ENCODE measurements at regions not wholly inside any gene's neighbourhood (a gene's known extent, or its start where the extent isn't known, plus 50 kb on each side); places are given as distances from the start of the nearest gene placed in this dataset.

DNA sequence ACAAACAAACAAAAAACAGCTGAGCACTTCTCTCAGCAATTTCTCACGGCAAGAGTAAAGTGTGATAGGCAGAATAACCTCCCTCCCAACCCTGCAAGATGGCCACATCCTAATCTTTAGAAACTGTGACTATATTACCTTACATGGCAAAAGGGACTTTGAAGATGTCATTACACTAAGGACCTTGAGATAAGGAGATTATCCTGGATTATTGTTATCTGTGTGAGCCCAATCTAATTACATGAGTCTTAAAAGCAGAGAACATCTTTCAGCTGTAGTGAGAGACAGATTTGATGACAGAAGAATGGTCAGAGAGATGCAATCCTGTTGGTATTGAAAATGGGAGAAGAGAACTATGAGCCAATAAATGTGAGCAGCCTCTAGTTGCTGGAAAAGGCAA, 347.9 kb downstream of the CDH9 start:
- Histone ChIP-seq H3K4me3 (ENCODE audit: low read depth, low read length) (no peak overlapping the region), H3K27ac (ENCODE audit: low read depth, low read length) (no peak overlapping the region), H3K9me3 (ENCODE audit: control insufficient read depth, insufficient read depth, low read length) (no peaks in the 10 kb centered on the region), H3K36me3 (ENCODE audit: control insufficient read depth, insufficient read depth, low read length) (no peaks in the 10 kb centered on the region), H3K27me3 (ENCODE audit: control insufficient read depth, insufficient read depth, low read length) (no peaks in the 10 kb centered on the region), H3K4me1 (ENCODE audit: control insufficient read depth, insufficient read depth, low read length) (no peaks in the 10 kb centered on the region)
- WGBS (ENCODE audit: insufficient coverage) = no CpG with 5 or more reads among the region's 1 CpG
- DNase-seq (ENCODE audit: low read depth in 4 of 6, low spot score in 6 of 6) = no peak

- DNase-seq (ENCODE audit: low read depth in 4 of 6, low spot score in 6 of 6) = peak in 2 of 6 donors; percentile 6 to 8
- H3K9me3 ChIP-seq (ENCODE audit: control insufficient read depth, insufficient read depth, low read length) = no peaks in the 10 kb centered on the region
- H3K4me1 ChIP-seq (ENCODE audit: control insufficient read depth, insufficient read depth, low read length) = no peaks in the 10 kb centered on the region
- H3K4me3 ChIP-seq (ENCODE audit: low read depth, low read length) = no peak overlapping the region
- no peaks in the 10 kb centered on the region for H3K36me3 ChIP-seq (ENCODE audit: control insufficient read depth, insufficient read depth, low read length)
- no peak overlapping the region for H3K27ac ChIP-seq (ENCODE audit: low read depth, low read length)
- no peaks in the 10 kb centered on the region for H3K27me3 ChIP-seq (ENCODE audit: control insufficient read depth, insufficient read depth, low read length)
- no CpG with 5 or more reads among the region's 1 CpG for WGBS (ENCODE audit: insufficient coverage)
These were observed 356.5 kb downstream of the CDH9 start for GRCh38 chr5:26681861-26682260.

- H3K4me1 ChIP-seq (ENCODE audit: control insufficient read depth, insufficient read depth, low read length) = no peaks in the 10 kb centered on the region
- no peak overlapping the region for H3K4me3 ChIP-seq (ENCODE audit: low read depth, low read length)
- no peaks in the 10 kb centered on the region for H3K27me3 ChIP-seq (ENCODE audit: control insufficient read depth, insufficient read depth, low read length)
- 29% methylated on average over 4 of the region's 8 CpGs for WGBS (ENCODE audit: insufficient coverage)
- H3K9me3 ChIP-seq (ENCODE audit: control insufficient read depth, insufficient read depth, low read length) = no peaks in the 10 kb centered on the region
- H3K27ac ChIP-seq (ENCODE audit: low read depth, low read length) = no peak overlapping the region
- H3K36me3 ChIP-seq (ENCODE audit: control insufficient read depth, insufficient read depth, low read length) = no peaks in the 10 kb centered on the region
- DNase-seq (ENCODE audit: low read depth in 4 of 6, low spot score in 6 of 6) = no peak
These were observed 363.5 kb downstream of the CDH9 start for GRCh38 chr5:26674846-26675245.

GRCh38 chr5:26669523-26669922, 368.9 kb downstream of the CDH9 start:
- 97% methylated on average over 23 of the region's 25 CpGs for WGBS (ENCODE audit: insufficient coverage)
- no peak overlapping the region for H3K27ac ChIP-seq (ENCODE audit: low read depth, low read length)
- H3K4me1 ChIP-seq (ENCODE audit: control insufficient read depth, insufficient read depth, low read length) = no peaks in the 10 kb centered on the region
- DNase-seq (ENCODE audit: low read depth in 4 of 6, low spot score in 6 of 6) = no peak
- no peaks in the 10 kb centered on the region for H3K27me3 ChIP-seq (ENCODE audit: control insufficient read depth, insufficient read depth, low read length)
- no peak overlapping the region for H3K4me3 ChIP-seq (ENCODE audit: low read depth, low read length)
- no peaks in the 10 kb centered on the region for H3K36me3 ChIP-seq (ENCODE audit: control insufficient read depth, insufficient read depth, low read length)
- no peaks in the 10 kb centered on the region for H3K9me3 ChIP-seq (ENCODE audit: control insufficient read depth, insufficient read depth, low read length)

GRCh38 chr5:26669031-26669430, 369.4 kb downstream of the CDH9 start:
- H3K4me1 ChIP-seq (ENCODE audit: control insufficient read depth, insufficient read depth, low read length) = no peaks in the 10 kb centered on the region
- H3K27ac ChIP-seq (ENCODE audit: low read depth, low read length) = no peak overlapping the region
- no peak overlapping the region for H3K4me3 ChIP-seq (ENCODE audit: low read depth, low read length)
- no peaks in the 10 kb centered on the region for H3K9me3 ChIP-seq (ENCODE audit: control insufficient read depth, insufficient read depth, low read length)
- no peaks in the 10 kb centered on the region for H3K27me3 ChIP-seq (ENCODE audit: control insufficient read depth, insufficient read depth, low read length)
- DNase-seq (ENCODE audit: low read depth in 4 of 6, low spot score in 6 of 6) = no peak
- H3K36me3 ChIP-seq (ENCODE audit: control insufficient read depth, insufficient read depth, low read length) = no peaks in the 10 kb centered on the region
- 95% methylated on average over 8 of the region's 14 CpGs for WGBS (ENCODE audit: insufficient coverage)

DNA sequence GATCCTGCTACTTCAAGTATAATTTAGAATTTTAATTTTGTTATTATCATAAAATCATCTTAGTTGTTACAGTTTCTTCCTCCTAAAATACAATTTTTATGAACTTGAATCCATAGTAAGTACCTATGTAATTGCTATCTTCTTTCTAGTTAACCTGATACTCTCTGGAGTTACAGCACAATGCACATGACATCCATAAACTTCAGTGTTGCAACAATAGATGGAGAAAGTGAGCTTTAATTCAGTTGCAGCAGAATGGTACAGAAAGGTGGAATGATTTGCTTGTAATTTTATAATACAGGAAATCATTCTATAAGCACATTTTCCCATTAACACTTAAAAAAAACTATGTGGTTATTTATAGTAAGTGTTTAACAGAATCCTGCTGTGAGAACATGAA, 372.0 kb downstream of the CDH9 start:
- Histone ChIP-seq H3K27ac (ENCODE audit: low read depth, low read length) (no peak overlapping the region), H3K4me3 (ENCODE audit: low read depth, low read length) (no peak overlapping the region), H3K4me1 (ENCODE audit: control insufficient read depth, insufficient read depth, low read length) (no peaks in the 10 kb centered on the region), H3K9me3 (ENCODE audit: control insufficient read depth, insufficient read depth, low read length) (no peaks in the 10 kb centered on the region), H3K27me3 (ENCODE audit: control insufficient read depth, insufficient read depth, low read length) (no peaks in the 10 kb centered on the region), H3K36me3 (ENCODE audit: control insufficient read depth, insufficient read depth, low read length) (no peaks in the 10 kb centered on the region)
- peak in 1 of 6 donors; percentile 70 for DNase-seq (ENCODE audit: low read depth in 4 of 6, low spot score in 6 of 6)

DNA sequence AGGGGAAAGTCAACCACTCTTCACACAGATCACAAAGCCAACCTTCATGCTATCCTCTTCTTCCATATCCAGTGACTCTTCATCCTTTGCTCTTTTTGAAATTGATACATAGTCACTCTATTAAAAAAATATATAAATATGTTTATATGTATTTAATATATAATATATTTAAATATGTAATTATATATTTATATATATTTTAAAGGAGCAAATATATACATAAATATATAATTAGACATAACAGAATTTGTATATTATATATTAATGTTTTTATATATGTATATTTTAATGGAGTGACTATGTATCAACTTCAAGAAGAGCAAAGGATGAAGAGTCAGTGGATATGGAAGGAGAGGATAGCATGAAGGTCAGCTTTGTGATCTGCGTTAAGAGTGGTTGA, 374.9 kb downstream of the CDH9 start:
- no peak for DNase-seq (ENCODE audit: low read depth in 4 of 6, low spot score in 6 of 6)
- Histone ChIP-seq H3K9me3 (ENCODE audit: control insufficient read depth, insufficient read depth, low read length) (no peaks in the 10 kb centered on the region), H3K27me3 (ENCODE audit: control insufficient read depth, insufficient read depth, low read length) (no peaks in the 10 kb centered on the region), H3K4me1 (ENCODE audit: control insufficient read depth, insufficient read depth, low read length) (no peaks in the 10 kb centered on the region), H3K27ac (ENCODE audit: low read depth, low read length) (no peak overlapping the region), H3K36me3 (ENCODE audit: control insufficient read depth, insufficient read depth, low read length) (no peaks in the 10 kb centered on the region), H3K4me3 (ENCODE audit: low read depth, low read length) (no peak overlapping the region)
- no CpG with 5 or more reads among the region's 1 CpG for WGBS (ENCODE audit: insufficient coverage)

- DNase-seq (ENCODE audit: low read depth in 4 of 6, low spot score in 6 of 6) = no peak
- no peaks in the 10 kb centered on the region for H3K36me3 ChIP-seq (ENCODE audit: control insufficient read depth, insufficient read depth, low read length)
- WGBS (ENCODE audit: insufficient coverage) = 67% methylated on average over 1 of the region's 2 CpGs
These were observed 375.5 kb downstream of the CDH9 start for GRCh38 chr5:26662806-26663360.

GRCh38 chr5:26660116-26660515, 378.3 kb downstream of the CDH9 start:
- H3K36me3 ChIP-seq (ENCODE audit: control insufficient read depth, insufficient read depth, low read length) = no peaks in the 10 kb centered on the region
- 93% methylated on average over 12 of the region's 12 CpGs for WGBS (ENCODE audit: insufficient coverage)
- no peak overlapping the region for H3K4me3 ChIP-seq (ENCODE audit: low read depth, low read length)
- H3K9me3 ChIP-seq (ENCODE audit: control insufficient read depth, insufficient read depth, low read length) = no peaks in the 10 kb centered on the region
- H3K27me3 ChIP-seq (ENCODE audit: control insufficient read depth, insufficient read depth, low read length) = no peaks in the 10 kb centered on the region
- no peak for DNase-seq (ENCODE audit: low read depth in 4 of 6, low spot score in 6 of 6)
- H3K4me1 ChIP-seq (ENCODE audit: control insufficient read depth, insufficient read depth, low read length) = no peaks in the 10 kb centered on the region
- no peak overlapping the region for H3K27ac ChIP-seq (ENCODE audit: low read depth, low read length)

More at GRCh38 chr5:26662806-26663360, 375.5 kb downstream of the CDH9 start:
- Histone ChIP-seq H3K27ac (ENCODE audit: low read depth, low read length) (no peak overlapping the region), H3K27me3 (ENCODE audit: control insufficient read depth, insufficient read depth, low read length) (no peaks in the 10 kb centered on the region), H3K4me3 (ENCODE audit: low read depth, low read length) (no peak overlapping the region), H3K4me1 (ENCODE audit: control insufficient read depth, insufficient read depth, low read length) (no peaks in the 10 kb centered on the region), H3K9me3 (ENCODE audit: control insufficient read depth, insufficient read depth, low read length) (no peaks in the 10 kb centered on the region)

GRCh38 chr5:26649000-26649399, 389.4 kb downstream of the CDH9 start:
- DNase-seq (ENCODE audit: low read depth in 4 of 6, low spot score in 6 of 6) = peak in 2 of 6 donors; percentile 9 to 54
- no peaks in the 10 kb centered on the region for H3K9me3 ChIP-seq (ENCODE audit: control insufficient read depth, insufficient read depth, low read length)
- no peaks in the 10 kb centered on the region for H3K27me3 ChIP-seq (ENCODE audit: control insufficient read depth, insufficient read depth, low read length)
- no peak overlapping the region for H3K27ac ChIP-seq (ENCODE audit: low read depth, low read length)
- 58% methylated on average over 2 of the region's 3 CpGs for WGBS (ENCODE audit: insufficient coverage)
- H3K4me3 ChIP-seq (ENCODE audit: low read depth, low read length) = no peak overlapping the region
- no peaks in the 10 kb centered on the region for H3K36me3 ChIP-seq (ENCODE audit: control insufficient read depth, insufficient read depth, low read length)
- H3K4me1 ChIP-seq (ENCODE audit: control insufficient read depth, insufficient read depth, low read length) = no peaks in the 10 kb centered on the region

All from spinal cord (tissue), 9 donors.